ENCODE measurements at regions not wholly inside any gene's neighbourhood (a gene's known extent, or its start where the extent isn't known, plus 50 kb on each side); places are given as distances from the start of the nearest gene placed in this dataset.
"Not testable (repeated sequence)": the region's sequence is repeated elsewhere in the genome, so short reads cannot be mapped to it uniquely, and the experiment has no call there.

DNA sequence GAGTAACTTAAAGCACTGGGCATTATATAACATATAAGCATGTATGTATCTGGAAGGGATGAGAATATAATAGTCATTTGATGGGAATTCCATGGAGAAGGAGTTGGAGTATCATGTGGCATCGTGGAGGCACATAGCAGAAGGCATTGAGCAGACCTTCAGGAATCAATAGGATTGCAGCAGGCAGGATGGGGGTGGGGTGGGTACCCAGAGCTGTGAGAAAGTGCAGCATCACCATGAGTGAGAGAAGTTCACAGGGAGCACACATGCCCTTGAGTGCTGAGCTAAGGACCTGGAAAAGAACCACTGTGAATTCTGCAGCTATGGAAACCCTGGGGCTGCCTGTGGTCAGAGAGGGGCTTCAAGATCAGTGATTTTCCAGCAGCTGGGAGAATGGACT, 57.3 kb downstream of the MED10 start:
- DNase-seq, result no peak

DNA sequence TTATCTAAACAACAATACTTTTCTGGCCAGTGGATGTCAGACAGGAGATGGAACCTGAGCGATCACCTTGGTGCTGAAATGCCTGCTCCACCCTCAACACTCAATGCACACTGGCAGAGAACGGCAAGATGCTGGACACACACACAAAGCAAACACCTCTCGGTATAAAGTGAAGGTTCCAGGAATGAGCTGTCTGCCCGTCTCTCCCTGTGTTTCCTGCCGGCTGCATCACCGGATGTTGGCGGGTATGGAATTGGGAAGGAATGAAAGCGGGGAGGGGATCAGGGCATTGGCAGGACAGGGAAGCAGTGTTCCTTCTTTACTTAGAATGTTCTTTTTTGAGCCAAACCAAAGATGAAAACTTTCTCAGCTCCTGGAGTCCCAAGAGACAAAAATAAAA, 59.2 kb downstream of the MED10 start:
- no peak for DNase-seq

DNA sequence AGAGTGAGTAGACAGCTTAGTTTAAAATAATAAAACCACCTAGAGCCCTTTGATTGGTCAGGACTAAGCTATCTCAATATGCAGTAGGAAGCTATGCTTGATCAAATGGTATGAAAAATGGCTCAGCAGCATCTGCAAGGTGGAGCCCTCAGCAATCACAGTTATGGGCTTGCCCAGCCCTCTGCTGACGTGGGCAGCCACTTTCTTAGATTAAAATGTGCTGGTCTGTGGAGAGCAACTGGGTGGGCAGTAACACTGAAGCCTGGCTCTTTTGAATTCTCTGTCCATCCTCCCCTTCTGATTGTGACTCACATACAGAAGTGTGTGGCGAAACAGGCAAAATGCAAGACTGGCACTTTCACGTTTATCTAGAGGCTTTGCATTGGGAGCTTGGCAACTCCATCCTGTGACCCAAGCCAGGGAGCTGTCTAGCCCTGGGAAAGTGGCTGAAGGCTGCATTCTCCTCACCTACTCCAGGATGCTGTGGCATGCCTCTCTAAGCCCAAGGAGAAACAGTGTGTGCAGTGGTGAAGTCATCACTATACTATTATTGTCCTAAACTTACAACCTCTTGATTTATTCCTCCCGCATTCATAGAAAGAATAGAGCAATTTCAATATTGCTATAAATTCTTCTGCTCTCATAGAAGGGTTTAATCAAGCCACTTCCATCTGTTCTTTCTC, 61.1 kb downstream of the MED10 start:
- DNase-seq, result no peak

GRCh38 chr5:6315580-6315979, 62.8 kb downstream of the MED10 start:
- no peak for DNase-seq

DNA sequence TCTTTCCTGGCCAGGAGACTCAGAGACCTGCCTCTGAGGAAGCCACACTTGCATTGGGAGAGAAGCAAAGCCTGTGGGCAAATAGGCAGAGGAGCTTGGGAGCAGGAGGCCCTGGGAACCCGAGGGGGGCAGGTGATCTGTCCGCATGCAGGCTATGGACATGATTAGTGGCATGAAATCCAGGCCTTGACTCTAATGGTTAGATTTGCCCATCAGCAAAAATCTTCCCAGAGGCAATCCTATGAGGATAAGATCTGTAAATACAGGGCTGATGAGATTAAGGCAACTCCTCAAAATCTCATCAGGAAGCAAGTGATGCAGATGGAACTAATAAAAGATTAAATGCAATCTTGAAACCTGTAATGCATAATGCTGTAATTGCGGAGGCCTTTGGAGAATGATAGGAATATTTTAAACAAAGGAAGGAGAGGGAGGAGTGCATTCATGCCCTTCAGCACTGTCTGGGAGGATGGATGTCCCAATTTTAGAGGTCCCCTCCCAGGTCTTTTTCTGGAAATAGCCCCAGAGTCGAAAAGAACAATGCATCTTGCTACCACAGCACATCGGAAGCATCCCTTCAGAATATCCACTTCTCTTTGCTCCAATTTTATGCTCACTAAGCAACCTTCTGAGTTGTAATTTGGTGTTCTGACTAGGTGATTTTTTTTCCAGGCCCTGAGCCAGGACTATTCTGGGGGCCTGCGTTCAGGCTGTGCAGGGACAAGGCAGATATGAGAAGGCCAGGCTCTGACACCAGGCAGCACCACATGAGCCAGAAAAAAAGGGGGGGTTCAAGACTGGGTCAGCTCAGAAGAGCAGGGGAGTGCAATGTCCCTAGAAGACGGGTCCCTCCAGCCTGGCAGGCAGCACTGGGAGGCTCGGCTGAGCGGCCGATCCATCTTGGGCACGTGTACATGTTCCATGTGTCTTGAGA, 66.5 kb downstream of the MED10 start:
- DNase-seq, result no peak

GRCh38 chr5:6309949-6310348, 68.4 kb downstream of the MED10 start:
- no peak for DNase-seq

DNA sequence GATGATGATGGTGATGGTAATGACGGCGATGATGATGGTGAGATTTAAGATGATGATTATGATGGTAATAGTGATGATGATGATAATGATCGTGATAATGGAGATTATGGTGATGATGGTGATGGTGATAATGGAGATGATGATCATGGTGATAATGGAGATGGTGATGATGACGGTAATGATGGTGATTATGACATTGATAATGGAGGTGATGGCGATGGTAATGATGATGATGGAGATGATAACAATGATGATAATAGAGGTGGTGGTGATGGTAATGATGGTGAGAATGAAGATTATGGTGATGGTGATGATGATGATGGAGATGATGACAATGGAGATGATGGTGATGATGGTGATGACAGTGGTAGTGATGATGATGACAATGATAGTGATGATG, 69.7 kb downstream of the MED10 start:
- DNase-seq, result no peak

GRCh38 chr5:6307304-6307703, 71.0 kb downstream of the MED10 start:
- DNase-seq, result no peak

GRCh38 chr5:6305853-6306252, 72.5 kb downstream of the MED10 start:
- DNase-seq, result no peak

- DNase-seq, result no peak
These were observed 75.7 kb downstream of the MED10 start for GRCh38 chr5:6302684-6303083.

DNA sequence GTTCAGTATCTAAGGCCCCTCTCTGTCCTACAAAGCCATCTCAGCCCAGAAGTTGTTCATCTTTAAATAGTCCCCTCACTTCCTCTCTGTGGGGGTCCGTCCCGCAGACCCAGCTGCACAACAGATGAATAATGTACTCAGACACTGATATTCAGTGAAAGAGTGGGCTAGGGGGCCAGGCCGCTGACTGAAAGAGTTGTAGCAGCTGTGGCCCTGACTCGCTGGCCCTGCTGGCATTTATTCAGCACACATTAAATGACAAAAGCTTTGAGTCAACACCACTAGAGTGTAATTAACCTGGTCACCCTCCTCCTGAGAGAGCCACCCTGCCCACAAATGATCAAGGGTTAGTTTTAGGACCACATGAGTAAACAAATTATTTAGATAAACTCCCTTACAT, 76.3 kb downstream of the MED10 start:
- no peak for DNase-seq

DNA sequence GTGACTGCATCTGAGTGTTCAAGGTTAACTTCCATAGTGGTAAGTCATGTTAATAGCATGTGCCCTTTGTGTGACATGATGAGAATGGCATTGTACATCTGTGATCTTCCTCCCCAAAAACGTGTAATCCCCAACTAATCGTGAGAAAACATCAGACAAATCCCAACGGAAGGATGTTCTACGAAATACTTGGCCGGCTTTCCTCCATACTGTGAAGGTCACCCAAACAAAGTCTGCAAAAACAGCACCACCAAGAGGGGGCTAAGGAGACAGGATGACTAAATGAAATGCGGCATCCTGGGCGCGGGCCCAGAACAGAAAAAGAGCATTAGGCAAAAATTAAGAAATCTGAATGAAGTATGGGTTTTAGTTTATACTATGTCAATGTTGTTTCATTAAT, 81.8 kb downstream of the MED10 start:
- DNase-seq, result no peak

DNA sequence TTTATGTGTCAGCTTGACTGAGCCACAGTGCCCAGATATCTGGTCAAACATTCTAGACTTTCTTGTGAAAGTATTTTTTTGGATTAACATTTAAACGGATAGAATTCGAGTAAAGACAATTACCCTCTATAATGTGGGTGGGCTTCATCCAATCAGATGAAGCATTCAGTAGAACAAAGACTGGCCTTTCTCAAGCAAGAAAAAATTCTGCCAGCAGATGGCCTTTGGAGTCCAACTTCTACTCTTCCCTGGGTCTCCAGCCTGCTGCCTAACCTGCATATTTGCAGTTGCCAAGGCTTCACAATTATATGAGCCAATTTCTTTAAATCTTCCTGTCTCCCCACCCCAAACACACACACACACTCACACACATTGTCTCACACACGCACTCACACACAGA, 86.4 kb downstream of the MED10 start:
- DNase-seq, result no peak

GRCh38 chr5:6289239-6289638, 89.1 kb downstream of the MED10 start:
- DNase-seq, result no peak

DNA sequence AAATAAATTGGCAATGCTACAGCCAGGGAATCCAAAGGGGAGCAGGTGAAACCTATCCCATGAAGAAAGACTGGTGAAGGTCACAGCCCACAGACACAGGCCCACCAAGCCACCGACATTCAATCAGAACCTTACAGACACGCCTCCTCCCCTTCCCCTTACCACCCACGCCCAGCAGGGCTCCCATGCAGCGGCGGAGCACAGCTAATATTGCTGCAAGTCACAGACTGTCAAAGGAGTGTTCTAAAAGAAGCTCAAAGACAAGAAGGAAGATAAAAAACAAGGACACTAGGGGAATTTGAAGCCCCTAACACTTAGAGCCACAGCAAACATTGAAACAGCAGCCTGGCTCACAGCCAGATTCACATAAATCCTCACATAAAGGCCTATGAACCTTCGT, 91.2 kb downstream of the MED10 start:
- DNase-seq, result no peak

DNA sequence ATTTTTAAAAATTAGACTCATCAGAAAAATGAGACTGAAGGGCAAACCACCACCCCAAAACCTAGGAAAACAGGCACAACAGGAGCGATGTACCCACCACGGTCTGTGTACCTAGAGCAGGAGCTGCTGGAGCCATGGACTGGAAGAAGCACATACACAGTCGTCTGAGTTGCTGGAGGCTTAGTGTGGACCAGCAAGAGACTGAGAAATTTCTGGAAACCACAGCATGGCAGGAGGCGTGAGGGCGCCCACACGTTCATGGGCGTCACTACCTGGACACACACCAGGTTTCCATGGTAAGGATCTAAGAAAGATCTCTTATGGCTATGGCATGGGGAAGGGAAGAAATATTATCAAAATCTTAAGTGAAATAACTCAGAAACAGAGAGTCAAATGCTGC, 91.9 kb downstream of the MED10 start:
- DNase-seq, result no peak

DNA sequence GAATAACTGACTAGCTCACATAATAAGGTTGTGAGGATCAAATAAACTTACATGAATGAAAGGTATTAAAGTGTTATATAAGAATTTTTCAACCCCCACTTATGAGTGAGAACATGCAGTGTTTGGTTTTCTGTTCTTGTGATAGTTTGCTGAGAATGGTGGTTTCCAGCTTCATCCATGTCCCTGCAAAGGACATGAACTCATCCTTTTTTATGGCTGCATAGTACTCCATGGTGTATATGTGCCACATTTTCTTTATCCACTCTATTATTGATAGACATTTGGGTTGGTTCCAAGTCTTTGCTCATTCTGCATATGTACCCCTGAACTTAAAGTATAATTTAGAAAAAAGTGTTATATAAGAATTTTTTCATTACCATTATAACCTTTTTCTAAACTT, 93.9 kb downstream of the MED10 start:
- DNase-seq, result not testable (repeated sequence)

- no peak for DNase-seq
These were observed 96.0 kb downstream of the MED10 start for GRCh38 chr5:6282352-6282751.

GRCh38 chr5:6281818-6282217, 96.5 kb downstream of the MED10 start:
- no peak for DNase-seq

GRCh38 chr5:6280425-6281100, 97.8 kb downstream of the MED10 start:
- DNase-seq, result no peak

GRCh38 chr5:6279607-6280006, 98.7 kb downstream of the MED10 start:
- no peak for DNase-seq

DNA sequence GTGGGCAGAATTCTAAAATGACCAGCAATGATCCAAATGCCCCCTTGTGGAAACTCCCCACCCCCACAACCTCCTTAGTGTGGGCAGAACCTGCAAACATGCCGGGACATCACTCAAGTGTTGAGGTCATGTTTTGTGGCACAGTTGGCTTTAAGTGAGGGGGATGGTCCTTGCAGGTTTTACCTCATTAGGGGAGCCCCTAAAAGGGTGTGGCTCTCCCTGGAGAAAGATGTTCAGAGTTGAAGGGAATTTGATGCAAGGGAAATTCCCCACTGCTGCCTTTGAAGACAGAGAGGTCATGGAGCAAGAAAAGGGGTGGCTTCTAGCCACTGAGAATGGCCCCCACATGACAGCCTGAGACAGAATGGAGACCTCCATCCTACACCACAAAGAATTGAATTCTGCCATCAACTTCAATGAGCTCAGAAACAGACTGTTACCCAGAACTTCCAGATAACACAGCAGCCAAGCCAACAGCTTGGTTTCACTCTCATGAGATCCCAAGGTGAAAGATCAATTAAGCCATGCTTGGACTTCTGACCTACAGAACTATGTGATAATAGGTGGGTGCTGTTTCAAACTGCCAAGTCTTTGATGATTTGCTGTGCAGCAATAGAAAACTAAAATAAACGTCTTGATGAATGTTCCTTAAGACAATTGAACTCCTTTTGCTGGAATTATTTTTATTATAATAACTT, 103.4 kb downstream of the MED10 start:
- peak; percentile 33 for DNase-seq

DNA sequence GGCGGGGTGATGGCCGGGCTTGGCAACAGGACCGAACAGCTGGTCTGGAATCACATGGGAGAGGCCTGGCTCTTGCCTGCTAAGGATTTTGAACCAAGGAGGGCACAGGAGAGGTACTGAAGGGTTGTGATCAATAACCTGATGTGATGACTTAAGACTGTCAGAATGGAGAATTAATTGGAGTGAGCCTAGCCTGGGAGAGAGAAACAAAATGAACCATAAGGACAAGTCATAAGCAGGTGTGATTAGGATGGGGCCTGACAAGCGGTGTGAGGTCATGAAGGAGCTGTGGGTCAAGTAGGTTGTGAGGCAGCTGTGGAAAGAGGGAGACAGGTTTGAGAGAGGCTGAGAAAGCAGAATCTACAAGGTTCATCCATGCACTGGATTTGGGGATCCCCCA, 104.6 kb downstream of the MED10 start:
- no peak for DNase-seq
